HCT116 (cell line): ENCODE measurements at regions not wholly inside any gene's neighbourhood (a gene's known extent, or its start where the extent isn't known, plus 50 kb on each side); places are given as distances from the start of the nearest gene placed in this dataset.

Experiments
- ELF1 ChIP-seq: IDR thresholded peaks from 2 replicates; pipeline ENCODE4 v1.6.1; 2012; ENCODE audit warnings: low read depth, borderline replicate concordance
- EZH2 ChIP-seq: fragments of 200-600 bp; sonication (generic); IDR thresholded peaks from 2 replicates; pipeline ENCODE4 v1.6.1; 2017; ENCODE audit warnings: antibody characterized with exemption, mixed run types

GRCh38 chr3:74384159-74384558, 230.3 kb downstream of the CNTN3 start:
- TF ChIP-seq EZH2 (no peak), ELF1 (no peak)
